ENCODE measurements at regions not wholly inside any gene's neighbourhood (a gene's known extent, or its start where the extent isn't known, plus 50 kb on each side); places are given as distances from the start of the nearest gene placed in this dataset.
"Not testable (repeated sequence)": the region's sequence is repeated elsewhere in the genome, so short reads cannot be mapped to it uniquely, and the experiment has no call there.

DNA sequence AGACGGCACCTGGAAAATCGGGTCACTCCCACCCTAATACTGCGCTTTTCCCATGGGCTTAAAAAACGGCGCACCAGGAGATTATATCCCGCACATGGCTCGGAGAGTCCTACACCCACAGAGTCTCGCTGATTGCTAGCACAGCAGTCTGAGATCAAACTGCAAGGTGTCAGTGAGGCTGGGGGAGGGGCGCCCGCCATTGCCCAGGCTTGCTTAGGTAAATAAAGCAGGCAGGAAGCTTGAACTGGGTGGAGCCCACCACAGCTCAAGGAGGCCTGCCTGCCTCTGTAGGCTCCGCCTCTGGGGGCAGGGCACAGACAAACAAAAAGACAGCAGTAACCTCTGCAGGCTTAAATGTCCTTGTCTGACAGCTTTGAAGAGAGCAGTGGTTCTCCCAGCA is 102.6 kb downstream of the FHIP1A start (continued):
- not testable (repeated sequence) for TF ChIP-seq SOX13, FOXA1 (IDR thresholded peaks at IDR 0.05)
- TF ChIP-seq SOX13 (CRISPR knock-in tag; conservative IDR thresholded peaks at IDR 0.05 in 1 of 2, IDR thresholded peaks at IDR 0.05 in 1 of 2) (peak in 1 of 2 experiments; percentile 17; a peak in 1 of 4 replicates), ETV5 (CRISPR knock-in tag; IDR thresholded peaks at IDR 0.05; ENCODE audit: borderline replicate concordance) (peak; percentile 27; the same call in 1 of the 2 replicates), SP5 (CRISPR knock-in tag; IDR thresholded peaks at IDR 0.05; ENCODE audit: borderline replicate concordance, low read depth) (0 out of 2 replicates have a peak, but pooled peaks have one; percentile 37), PAXIP1 (CRISPR knock-in tag; conservative IDR thresholded peaks at IDR 0.05) (0 out of 2 replicates have a peak, but pooled peaks have one; percentile 15), ZMYM4 (CRISPR knock-in tag; IDR thresholded peaks at IDR 0.05) (peak; percentile 80), ARID5B (CRISPR knock-in tag; IDR thresholded peaks at IDR 0.05) (peak; percentile 37; the same call in 1 of the 2 replicates), FOXA3 (CRISPR knock-in tag; IDR thresholded peaks at IDR 0.05) (peak; percentile 61), ELF3 (CRISPR knock-in tag; IDR thresholded peaks at IDR 0.05) (0 out of 2 replicates have a peak, but pooled peaks have one; percentile 11), HOXA3 (CRISPR knock-in tag; IDR thresholded peaks at IDR 0.05) (peak; percentile 27; the same call in 1 of the 2 replicates), FOXA1 (CRISPR knock-in tag; IDR thresholded peaks at IDR 0.05) (peak; percentile 84)
- TF ChIP-seq, protein P1, sequence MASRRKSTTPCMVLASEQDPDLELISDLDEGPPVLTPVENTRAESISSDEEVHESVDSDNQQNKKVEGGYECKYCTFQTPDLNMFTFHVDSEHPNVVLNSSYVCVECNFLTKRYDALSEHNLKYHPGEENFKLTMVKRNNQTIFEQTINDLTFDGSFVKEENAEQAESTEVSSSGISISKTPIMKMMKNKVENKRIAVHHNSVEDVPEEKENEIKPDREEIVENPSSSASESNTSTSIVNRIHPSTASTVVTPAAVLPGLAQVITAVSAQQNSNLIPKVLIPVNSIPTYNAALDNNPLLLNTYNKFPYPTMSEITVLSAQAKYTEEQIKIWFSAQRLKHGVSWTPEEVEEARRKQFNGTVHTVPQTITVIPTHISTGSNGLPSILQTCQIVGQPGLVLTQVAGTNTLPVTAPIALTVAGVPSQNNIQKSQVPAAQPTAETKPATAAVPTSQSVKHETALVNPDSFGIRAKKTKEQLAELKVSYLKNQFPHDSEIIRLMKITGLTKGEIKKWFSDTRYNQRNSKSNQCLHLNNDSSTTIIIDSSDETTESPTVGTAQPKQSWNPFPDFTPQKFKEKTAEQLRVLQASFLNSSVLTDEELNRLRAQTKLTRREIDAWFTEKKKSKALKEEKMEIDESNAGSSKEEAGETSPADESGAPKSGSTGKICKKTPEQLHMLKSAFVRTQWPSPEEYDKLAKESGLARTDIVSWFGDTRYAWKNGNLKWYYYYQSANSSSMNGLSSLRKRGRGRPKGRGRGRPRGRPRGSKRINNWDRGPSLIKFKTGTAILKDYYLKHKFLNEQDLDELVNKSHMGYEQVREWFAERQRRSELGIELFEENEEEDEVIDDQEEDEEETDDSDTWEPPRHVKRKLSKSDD (CRISPR knock-in tag; IDR thresholded peaks at IDR 0.05; ENCODE audit: low read depth), result 0 out of 2 replicates have a peak, but pooled peaks have one; percentile 48
- TF ChIP-seq, protein P2, sequence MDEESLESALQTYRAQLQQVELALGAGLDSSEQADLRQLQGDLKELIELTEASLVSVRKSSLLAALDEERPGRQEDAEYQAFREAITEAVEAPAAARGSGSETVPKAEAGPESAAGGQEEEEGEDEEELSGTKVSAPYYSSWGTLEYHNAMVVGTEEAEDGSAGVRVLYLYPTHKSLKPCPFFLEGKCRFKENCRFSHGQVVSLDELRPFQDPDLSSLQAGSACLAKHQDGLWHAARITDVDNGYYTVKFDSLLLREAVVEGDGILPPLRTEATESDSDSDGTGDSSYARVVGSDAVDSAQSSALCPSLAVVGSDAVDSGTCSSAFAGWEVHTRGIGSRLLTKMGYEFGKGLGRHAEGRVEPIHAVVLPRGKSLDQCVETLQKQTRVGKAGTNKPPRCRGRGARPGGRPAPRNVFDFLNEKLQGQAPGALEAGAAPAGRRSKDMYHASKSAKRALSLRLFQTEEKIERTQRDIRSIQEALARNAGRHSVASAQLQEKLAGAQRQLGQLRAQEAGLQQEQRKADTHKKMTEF (CRISPR knock-in tag; IDR thresholded peaks at IDR 0.05), result peak; percentile 38; the same call in 1 of the 2 replicates
